T-helper 2 cell treated with Interferon-gamma antibody and Interleukin-4, amounts not matched to agents 5 μg/mL and 100 μg/mL, for 36 hours (primary cell): ENCODE measurements at regions not wholly inside any gene's neighbourhood (a gene's known extent, or its start where the extent isn't known, plus 50 kb on each side); places are given as distances from the start of the nearest gene placed in this dataset.

Experiments
- DNase-seq: peaks from one replicate; pipeline ENCODE4 v3.0.0; 2021; ENCODE audit warnings: low spot score
- H3K27ac Mint-ChIP-seq: one replicate; pipeline ENCODE4 v1.8.0; 2021; ENCODE audit warnings: mild to moderate bottlenecking, mixed read lengths
- H3K27me3 Mint-ChIP-seq: one replicate; pipeline ENCODE4 v1.8.0; 2021; ENCODE audit warnings: low read depth, mixed read lengths
- H3K36me3 Mint-ChIP-seq: one replicate; pipeline ENCODE4 v1.8.0; 2021; ENCODE audit warnings: low read depth, mixed read lengths
- H3K4me1 Mint-ChIP-seq: one replicate; pipeline ENCODE4 v1.8.0; 2021; ENCODE audit warnings: low read depth, mixed read lengths
- H3K4me3 Mint-ChIP-seq: one replicate; pipeline ENCODE4 v1.8.0; 2022; ENCODE audit warnings: mild to moderate bottlenecking, moderate library complexity, mixed read lengths
- H3K9me3 Mint-ChIP-seq: one replicate; pipeline ENCODE4 v1.8.0; 2021; ENCODE audit warnings: mixed read lengths

- Mint-ChIP-seq H3K27ac (no peak overlapping the region), H3K9me3 (peaks cover 4% of the 10 kb centered on the region), H3K4me3 (no peak overlapping the region), H3K27me3 (no peaks in the 10 kb centered on the region), H3K36me3 (no peaks in the 10 kb centered on the region), H3K4me1 (no peaks in the 10 kb centered on the region)
- DNase-seq, result no peak
Observed at GRCh38 chr4:66590488-66591215, 920.4 kb upstream of the EPHA5 start.

DNA sequence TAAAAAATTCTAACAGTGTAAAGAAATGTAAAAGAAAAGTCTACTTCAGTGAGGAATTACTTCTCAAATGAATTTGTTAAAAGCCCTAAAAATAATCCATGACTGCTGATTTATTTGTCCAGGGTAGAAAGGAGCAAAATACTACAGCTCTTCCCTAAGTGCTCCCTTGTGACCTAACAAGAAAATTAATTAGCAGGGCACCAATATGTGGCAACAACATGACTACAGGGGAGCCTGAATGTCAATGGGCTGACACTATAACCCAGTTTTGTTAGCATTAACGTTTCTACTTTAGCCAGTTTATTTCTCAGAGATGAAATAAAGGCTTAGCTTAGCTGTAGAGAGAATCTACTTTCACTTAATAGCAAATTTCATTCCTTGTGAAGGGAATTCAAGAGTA lies 918.9 kb upstream of the EPHA5 start:
- H3K27ac Mint-ChIP-seq, result no peak overlapping the region
- H3K27me3 Mint-ChIP-seq, result no peaks in the 10 kb centered on the region
- no peaks in the 10 kb centered on the region for H3K4me1 Mint-ChIP-seq
- no peak overlapping the region for H3K4me3 Mint-ChIP-seq
- peaks cover 3% of the 10 kb centered on the region for H3K9me3 Mint-ChIP-seq
- DNase-seq, result no peak
- H3K36me3 Mint-ChIP-seq, result no peaks in the 10 kb centered on the region

DNA sequence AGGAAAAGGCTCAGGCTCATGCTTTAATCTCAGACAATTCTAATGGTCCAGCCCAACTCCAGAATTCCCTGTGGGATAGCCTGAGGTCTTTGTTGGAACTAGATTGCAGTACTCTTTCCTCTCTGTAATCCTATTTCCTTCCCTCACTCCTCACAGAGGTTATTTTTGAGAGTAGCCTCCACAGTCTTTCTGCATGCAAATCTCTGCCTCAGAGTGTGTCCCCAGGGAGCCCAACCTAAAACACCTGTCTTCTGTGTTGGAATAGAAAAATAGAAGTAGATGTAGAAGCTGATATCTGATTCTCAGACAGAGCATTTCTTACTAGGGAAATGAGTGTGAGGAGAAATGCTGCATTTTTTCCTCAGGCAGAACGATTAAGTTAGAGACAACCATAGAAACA lies 915.5 kb upstream of the EPHA5 start:
- no peaks in the 10 kb centered on the region for H3K9me3 Mint-ChIP-seq
- H3K36me3 Mint-ChIP-seq, result no peaks in the 10 kb centered on the region
- no peak overlapping the region for H3K27ac Mint-ChIP-seq
- no peak overlapping the region for H3K4me3 Mint-ChIP-seq
- no peaks in the 10 kb centered on the region for H3K27me3 Mint-ChIP-seq
- H3K4me1 Mint-ChIP-seq, result no peaks in the 10 kb centered on the region
- DNase-seq, result no peak

- Mint-ChIP-seq H3K4me1 (no peaks in the 10 kb centered on the region), H3K27ac (no peak overlapping the region), H3K36me3 (no peaks in the 10 kb centered on the region), H3K9me3 (no peaks in the 10 kb centered on the region), H3K27me3 (no peaks in the 10 kb centered on the region), H3K4me3 (no peak overlapping the region)
- DNase-seq, result no peak
Observed at GRCh38 chr4:66577922-66578321, 907.6 kb upstream of the EPHA5 start.

DNA sequence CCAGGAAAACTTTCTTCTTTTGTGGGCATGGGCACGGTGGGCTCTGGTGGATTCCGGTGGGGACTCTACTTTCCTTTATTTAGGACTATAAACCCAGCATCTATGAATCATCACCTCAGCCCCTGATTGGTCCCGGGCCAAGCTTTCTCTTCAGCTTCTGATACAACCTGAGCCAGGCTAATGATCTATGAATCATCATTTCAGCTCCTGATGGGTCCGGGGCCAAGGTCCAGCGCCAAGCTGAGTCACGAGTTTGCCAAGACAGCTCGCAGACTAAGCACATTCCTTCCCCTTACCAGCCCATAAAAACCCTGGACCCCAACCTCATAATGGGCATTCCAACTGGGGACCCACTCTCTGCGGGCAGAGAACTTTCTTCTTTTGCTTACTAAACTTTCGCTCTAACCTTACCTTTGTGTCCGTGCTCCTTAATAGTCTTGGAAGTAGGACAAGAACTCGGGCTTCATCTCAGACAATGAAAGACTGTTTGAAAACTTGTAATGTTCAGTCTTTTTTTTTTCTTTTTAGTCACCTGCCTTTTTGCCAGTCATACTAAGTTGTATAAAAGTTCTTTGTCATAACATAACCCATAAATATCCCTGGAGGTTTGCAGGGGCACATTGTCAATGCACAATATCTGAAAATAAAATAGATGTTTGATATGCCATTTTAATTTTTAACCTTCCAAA lies 904.9 kb upstream of the EPHA5 start:
- no peak for DNase-seq
- Mint-ChIP-seq H3K36me3 (no peaks in the 10 kb centered on the region), H3K9me3 (no peaks in the 10 kb centered on the region)

GRCh38 chr4:66574145-66574978 lies 904.1 kb upstream of the EPHA5 start:
- Mint-ChIP-seq H3K4me3 (no peak overlapping the region), H3K4me1 (no peaks in the 10 kb centered on the region), H3K36me3 (no peaks in the 10 kb centered on the region), H3K27me3 (no peaks in the 10 kb centered on the region), H3K27ac (no peak overlapping the region), H3K9me3 (no peaks in the 10 kb centered on the region)
- DNase-seq, result no peak

More for the DNA sequence above, 904.9 kb upstream of the EPHA5 start:
- H3K4me3 Mint-ChIP-seq, result no peak overlapping the region
- H3K27ac Mint-ChIP-seq, result no peak overlapping the region
- no peaks in the 10 kb centered on the region for H3K27me3 Mint-ChIP-seq
- H3K4me1 Mint-ChIP-seq, result no peaks in the 10 kb centered on the region

GRCh38 chr4:66572949-66573348 lies 902.7 kb upstream of the EPHA5 start:
- Mint-ChIP-seq H3K9me3 (no peaks in the 10 kb centered on the region), H3K27ac (no peak overlapping the region), H3K27me3 (no peaks in the 10 kb centered on the region), H3K4me3 (no peak overlapping the region), H3K4me1 (no peaks in the 10 kb centered on the region), H3K36me3 (no peaks in the 10 kb centered on the region)
- no peak for DNase-seq

DNA sequence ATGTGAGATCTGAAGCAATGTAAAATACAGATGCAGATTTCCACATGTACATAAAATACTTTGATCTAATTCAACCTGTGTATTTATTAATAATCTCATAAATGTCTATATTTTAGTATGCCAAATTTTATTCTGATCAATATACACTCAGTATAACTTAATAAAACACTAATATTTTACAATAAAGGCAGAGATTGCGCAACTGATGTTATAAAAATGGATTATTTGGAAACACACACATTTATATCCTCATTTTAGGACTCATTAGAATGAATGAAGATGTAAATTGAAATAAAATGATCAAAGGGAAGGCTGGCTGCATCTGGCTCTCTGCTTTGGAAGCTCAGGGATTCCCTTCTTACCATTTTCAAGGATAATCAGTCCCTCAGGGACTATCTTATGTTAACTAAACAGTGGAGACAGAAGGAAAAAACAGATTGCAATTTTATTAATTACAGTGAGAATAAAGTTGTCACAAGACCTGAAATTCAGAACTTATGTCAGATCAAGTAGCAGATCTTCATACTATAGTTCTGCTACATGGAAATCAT lies 900.9 kb upstream of the EPHA5 start:
- Mint-ChIP-seq H3K27ac (no peak overlapping the region), H3K4me1 (no peaks in the 10 kb centered on the region), H3K9me3 (no peaks in the 10 kb centered on the region), H3K27me3 (no peaks in the 10 kb centered on the region), H3K36me3 (no peaks in the 10 kb centered on the region), H3K4me3 (no peak overlapping the region)
- DNase-seq, result no peak

GRCh38 chr4:66569228-66569627 lies 898.9 kb upstream of the EPHA5 start:
- H3K4me3 Mint-ChIP-seq, result no peak overlapping the region
- no peak for DNase-seq
- H3K27me3 Mint-ChIP-seq, result no peaks in the 10 kb centered on the region
- H3K36me3 Mint-ChIP-seq, result no peaks in the 10 kb centered on the region
- no peaks in the 10 kb centered on the region for H3K4me1 Mint-ChIP-seq
- H3K27ac Mint-ChIP-seq, result no peak overlapping the region
- no peaks in the 10 kb centered on the region for H3K9me3 Mint-ChIP-seq

DNA sequence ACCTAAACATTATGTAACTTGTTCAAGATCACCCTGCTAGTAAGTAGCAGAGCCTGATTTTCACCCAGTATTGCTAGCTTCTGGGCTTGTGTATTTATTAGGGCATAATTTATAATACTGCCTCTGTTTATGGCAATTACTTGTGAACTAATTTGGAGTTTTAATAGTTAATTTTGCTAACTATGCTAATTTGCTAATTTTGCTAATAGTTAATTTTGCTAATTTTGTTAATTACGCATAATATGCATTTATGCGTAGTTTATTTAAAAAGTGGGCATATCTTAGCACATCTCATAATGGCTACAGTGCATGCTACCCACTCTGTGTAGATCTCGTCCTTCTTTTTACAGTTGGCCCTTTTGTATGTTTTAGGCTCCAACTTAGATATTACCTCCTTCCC lies 898.1 kb upstream of the EPHA5 start:
- H3K9me3 Mint-ChIP-seq, result no peaks in the 10 kb centered on the region
- no peaks in the 10 kb centered on the region for H3K27me3 Mint-ChIP-seq
- no peaks in the 10 kb centered on the region for H3K36me3 Mint-ChIP-seq
- no peak overlapping the region for H3K4me3 Mint-ChIP-seq
- no peaks in the 10 kb centered on the region for H3K4me1 Mint-ChIP-seq
- DNase-seq, result no peak
- no peak overlapping the region for H3K27ac Mint-ChIP-seq

DNA sequence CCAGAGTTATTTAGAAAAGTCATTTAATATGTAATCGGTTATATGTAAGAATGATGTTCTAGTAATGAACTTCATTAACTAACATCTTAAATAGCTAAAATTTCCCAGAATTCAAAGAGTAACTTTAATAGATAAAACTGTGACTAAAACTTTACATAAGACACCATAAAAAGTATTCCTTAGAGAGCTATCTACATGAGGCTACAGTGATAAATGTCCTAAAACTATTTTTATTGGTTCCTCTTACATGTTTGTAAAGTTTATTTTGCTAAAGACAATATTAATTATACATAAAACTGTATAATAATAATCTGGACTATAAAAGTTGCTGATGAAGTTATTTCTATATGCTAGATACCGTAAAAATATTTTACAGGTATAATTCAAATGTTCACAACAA lies 897.7 kb upstream of the EPHA5 start:
- no peak overlapping the region for H3K27ac Mint-ChIP-seq
- no peak overlapping the region for H3K4me3 Mint-ChIP-seq
- DNase-seq, result no peak
- H3K36me3 Mint-ChIP-seq, result no peaks in the 10 kb centered on the region
- H3K4me1 Mint-ChIP-seq, result no peaks in the 10 kb centered on the region
- H3K27me3 Mint-ChIP-seq, result no peaks in the 10 kb centered on the region
- H3K9me3 Mint-ChIP-seq, result no peaks in the 10 kb centered on the region

DNA sequence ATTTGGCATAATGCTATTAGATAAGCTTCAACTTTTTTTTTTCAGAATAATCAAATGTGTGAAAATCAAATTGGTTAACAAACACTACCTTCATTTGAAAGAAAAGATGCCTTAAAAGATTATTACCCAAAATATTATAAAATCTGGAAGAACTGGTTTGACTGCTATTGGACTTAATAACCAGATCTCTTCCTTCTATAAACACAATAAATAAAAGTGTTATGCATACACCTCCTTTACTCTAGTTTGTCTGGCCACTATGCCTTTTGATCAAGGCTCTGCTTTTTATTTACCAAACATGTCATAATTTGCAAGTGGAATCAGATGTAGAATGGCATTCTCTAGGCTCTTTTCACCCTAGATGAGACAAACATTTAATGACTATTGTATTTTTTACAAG lies 897.3 kb upstream of the EPHA5 start:
- H3K9me3 Mint-ChIP-seq, result no peaks in the 10 kb centered on the region
- DNase-seq, result no peak
- no peaks in the 10 kb centered on the region for H3K36me3 Mint-ChIP-seq
- H3K27me3 Mint-ChIP-seq, result no peaks in the 10 kb centered on the region
- no peak overlapping the region for H3K4me3 Mint-ChIP-seq
- no peaks in the 10 kb centered on the region for H3K4me1 Mint-ChIP-seq
- H3K27ac Mint-ChIP-seq, result no peak overlapping the region

- DNase-seq, result no peak
- Mint-ChIP-seq H3K36me3 (no peaks in the 10 kb centered on the region), H3K27me3 (no peaks in the 10 kb centered on the region), H3K4me1 (no peaks in the 10 kb centered on the region), H3K4me3 (no peak overlapping the region), H3K9me3 (no peaks in the 10 kb centered on the region), H3K27ac (no peak overlapping the region)
Observed at GRCh38 chr4:66565801-66566200, 895.5 kb upstream of the EPHA5 start.
